ENCODE measurements at regions not wholly inside any gene's neighbourhood (a gene's known extent, or its start where the extent isn't known, plus 50 kb on each side); places are given as distances from the start of the nearest gene placed in this dataset.

DNA sequence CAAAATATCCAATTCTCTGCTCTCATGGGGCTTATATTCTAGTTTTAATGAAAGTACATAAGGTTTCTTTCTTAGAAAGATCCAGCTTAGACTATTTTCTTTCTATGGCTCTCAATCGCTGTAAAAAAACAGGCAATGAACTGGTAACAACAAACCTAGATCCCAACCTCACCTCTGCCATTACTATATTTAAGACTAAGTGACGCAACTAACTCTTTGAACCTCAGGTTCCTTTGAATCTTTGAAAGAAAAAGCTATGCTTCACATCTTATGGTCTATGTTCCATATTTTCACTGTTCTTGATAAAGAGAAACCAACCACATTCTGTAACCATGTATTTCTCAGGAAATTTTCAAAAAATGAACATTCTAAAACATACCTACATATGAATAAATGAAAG is 88.5 kb downstream of the ELAPOR2 start:
- DNase-seq = no peak

GRCh38 chr7:86970547-86970946 is 88.9 kb downstream of the ELAPOR2 start:
- DNase-seq = no peak

GRCh38 chr7:86969865-86970264 is 89.6 kb downstream of the ELAPOR2 start:
- DNase-seq = no peak

- DNase-seq = no peak
Observed at GRCh38 chr7:86968618-86969017, 90.8 kb downstream of the ELAPOR2 start.

DNA sequence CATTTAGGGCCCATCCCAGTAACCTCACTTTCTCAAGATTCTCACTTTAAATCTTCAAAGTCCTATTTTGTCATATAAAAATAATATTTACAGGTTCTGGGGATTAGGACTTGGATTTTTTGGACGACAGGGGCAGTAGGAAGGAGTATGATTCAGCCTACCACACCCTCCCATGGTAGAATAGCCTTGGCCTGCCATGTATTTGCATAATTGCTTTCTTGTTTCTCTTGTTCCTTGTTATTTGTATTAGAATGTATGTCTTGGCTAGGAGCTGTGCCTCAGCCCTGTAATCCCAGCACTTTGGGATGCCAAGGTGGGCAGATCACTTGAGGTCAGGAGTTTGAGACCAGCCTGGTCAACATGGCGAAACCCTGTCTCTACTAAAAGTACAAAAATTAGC is 92.5 kb downstream of the ELAPOR2 start:
- no peak for DNase-seq

GRCh38 chr7:86965727-86966120 is 93.7 kb downstream of the ELAPOR2 start:
- no peak for DNase-seq

DNA sequence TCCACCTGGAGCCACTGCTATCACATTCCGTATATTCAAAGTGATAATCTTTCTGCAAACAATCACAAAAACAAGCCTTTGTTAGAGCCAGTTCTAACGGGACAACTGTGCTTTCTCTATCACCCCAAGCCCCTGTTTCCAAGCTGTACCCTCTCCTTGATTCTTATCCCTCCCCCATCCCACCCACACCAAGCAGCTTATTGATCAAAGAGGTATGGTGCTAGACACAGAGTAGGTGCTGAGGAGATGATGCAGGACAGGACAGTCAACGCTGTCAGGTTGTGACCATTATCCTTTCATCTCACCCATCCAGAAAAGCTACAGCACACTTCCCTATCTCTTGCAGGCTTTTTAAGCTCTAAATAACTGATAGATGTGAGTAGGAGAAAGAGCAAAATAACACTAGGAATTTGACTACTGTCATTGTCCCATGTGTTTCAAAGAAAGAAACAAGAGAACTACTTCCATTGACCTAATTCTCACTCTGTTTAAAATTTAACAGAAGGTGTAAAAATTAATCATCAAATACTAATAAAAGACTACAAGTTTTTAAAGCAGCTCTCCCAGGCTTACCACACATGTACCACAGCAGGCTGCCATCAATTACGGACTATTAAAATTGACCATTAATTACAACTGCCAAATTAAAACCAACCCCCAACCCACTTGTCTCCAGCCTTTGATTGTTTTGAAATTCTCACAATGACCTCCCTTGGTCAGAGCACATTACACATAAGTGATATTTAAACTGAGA is 94.3 kb downstream of the ELAPOR2 start:
- DNase-seq = no peak

GRCh38 chr7:86963599-86964230 is 95.7 kb downstream of the ELAPOR2 start:
- DNase-seq = no peak

DNA sequence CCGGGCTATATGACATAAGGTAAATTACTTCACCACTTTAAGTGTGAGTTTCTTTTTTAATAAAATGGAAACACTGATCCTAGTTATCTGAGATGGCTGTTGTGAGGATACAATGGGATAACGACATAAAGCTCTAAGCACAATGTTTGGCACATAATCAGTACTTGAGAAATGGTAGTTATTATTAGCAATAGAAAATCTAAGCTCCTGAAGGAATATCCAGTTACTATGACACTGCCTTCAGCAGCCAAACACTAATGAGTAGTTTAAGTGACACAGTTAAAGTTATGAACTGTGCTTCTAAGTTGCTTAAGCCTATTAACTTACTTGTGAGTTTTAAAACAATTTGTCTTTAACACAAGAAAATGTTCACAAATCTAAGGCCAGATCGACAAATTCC is 96.8 kb downstream of the ELAPOR2 start:
- no peak for DNase-seq

- no peak for DNase-seq
Observed at GRCh38 chr7:86961686-86962085, 97.8 kb downstream of the ELAPOR2 start.

DNA sequence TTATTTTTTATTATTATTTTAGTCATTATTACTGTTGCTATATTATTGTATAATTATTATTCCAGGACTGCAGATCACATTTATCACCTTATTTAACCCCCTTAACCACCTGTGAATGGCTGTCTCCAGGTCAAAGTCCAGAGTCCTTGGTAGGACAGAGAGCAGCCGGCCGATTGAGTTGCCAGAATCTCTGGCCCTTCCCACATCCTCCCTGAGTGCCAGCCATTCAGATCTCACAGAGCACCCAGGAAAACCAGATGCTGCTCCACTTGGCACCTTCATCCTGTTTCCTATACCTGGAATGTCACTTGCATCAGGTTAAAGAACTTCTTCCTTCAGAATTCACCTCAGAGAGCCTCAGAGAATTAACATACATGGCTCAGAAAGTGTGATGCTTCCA is 101.1 kb downstream of the ELAPOR2 start:
- DNase-seq = no peak

DNA sequence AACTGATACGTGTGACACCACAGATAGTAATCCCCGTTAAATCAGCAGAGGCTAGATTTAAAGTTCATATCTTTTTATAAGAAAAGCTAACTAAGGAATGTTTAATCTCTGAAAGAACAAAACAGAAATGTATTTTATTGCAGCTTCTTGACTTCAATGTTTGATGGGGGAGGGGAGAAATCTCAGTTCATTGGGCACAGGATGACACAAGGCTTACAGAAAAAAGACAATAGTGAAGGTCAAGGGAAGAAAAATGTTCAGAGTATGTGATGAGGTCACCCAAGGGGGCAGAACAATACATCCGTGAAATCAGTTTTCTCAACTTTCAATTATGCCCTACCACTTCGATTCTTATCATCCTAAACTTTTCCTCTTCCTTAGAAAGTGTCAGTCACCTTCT is 102.9 kb downstream of the ELAPOR2 start:
- DNase-seq = no peak

DNA sequence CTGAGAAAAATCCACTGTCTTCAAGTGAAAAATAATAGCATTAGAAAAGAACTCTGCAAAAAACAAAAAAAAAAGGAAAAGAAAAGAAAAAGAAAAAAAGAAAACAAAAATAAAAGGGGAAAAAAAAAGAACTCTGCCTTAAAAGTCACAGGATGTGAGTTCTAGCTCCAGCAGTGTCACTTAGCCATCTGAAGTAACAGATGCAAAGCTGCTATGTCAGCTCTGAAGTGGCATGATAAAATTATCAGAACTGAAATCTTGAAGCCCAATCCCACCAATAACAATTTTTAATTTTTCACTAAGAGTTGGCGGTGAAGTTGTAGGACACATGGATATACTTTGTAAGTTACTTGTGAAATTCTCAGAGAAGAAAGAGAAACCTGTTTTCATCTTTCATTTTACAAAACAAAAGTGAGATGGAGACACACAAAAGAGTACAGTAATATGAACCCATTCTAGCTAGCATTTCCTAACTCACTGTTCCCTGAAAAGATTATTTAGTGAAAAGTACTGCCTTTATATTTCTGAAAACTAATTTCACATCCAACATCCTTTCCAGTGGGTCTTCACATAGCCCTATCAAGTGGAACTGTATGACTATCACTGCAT is 103.5 kb downstream of the ELAPOR2 start:
- no peak for DNase-seq

GRCh38 chr7:86954971-86955370 is 104.5 kb downstream of the ELAPOR2 start:
- no peak for DNase-seq

GRCh38 chr7:86953653-86954336 is 105.7 kb downstream of the ELAPOR2 start:
- no peak for DNase-seq

DNA sequence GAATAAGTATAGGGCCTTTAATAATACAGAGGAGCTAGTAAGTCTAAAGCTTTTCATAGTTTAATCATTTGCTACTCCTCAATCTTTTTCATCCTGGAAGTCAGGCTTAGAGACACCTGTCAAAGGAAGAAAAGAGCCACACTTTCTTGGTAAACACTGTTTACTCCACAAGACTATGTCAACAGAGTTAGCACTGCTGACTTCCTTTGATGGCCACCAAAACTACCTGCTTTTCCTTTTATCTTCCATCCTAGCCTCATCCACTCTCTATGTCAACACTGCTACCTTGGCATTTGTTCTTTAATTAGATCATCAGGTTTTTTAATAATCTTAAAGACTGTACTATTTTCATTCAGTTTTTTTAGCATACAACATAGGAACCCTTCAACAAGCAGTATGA is 106.2 kb downstream of the ELAPOR2 start:
- DNase-seq = no peak

- DNase-seq = no peak
Observed at GRCh38 chr7:86951895-86952294, 107.6 kb downstream of the ELAPOR2 start.

- DNase-seq = no peak
Observed at GRCh38 chr7:86950944-86951343, 108.5 kb downstream of the ELAPOR2 start.

DNA sequence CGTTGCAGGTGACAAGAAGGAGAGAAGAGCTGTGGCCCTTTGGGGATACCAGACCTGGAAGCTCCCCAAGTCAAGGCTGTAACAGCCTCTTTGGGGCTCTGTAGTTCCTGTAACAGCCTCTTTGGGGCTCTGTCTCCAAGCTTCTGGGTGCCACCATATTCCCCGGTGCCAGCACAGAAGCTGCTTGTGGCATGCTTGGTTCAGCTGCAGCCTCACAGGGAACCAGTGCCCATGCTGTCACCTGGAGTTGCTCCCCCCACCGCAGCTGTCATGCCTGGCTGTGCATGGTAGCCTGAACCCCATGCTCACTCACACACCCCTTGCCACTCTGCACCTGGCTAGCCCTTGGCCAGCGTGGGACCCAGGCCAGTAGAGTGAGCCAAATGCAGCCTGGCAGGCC is 109.1 kb downstream of the ELAPOR2 start:
- no peak for DNase-seq

- no peak for DNase-seq
Observed at GRCh38 chr7:86949779-86950260, 109.6 kb downstream of the ELAPOR2 start.

DNA sequence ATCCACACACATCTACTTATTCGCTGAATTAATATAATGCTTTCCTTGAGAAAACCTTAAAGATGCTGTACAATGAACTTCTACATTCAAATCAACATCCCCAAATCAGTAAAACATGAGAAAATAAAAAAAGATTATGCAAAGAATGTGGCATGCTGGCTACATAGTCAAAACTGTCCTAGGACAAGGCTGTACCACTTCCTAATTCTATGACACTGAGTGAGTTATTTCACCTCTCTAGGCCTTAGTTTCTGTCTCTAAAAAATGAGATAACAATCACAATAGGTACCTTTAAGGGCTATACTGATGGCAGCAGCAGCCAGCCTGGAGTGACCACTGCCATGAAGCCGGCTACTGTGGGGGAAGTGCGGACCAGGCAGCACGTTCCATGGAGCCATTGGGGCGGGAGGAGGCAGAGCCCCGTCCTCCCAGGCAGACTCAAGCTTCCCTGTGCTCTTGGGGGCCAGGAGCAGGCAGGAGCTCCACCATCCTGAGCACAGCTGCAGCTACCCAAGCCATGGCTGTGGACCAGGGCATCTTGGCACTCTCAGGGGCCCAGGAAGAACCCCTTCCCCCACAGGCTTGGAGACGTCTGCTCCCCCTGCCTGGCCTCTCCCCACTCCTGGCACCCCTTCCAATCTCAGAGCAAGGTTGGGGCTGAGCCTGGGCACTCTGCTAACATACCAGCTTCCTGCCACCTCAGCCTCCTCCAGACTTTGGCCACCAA is 110.2 kb downstream of the ELAPOR2 start:
- no peak for DNase-seq

- no peak for DNase-seq
Observed at GRCh38 chr7:86947929-86948328, 111.5 kb downstream of the ELAPOR2 start.

GRCh38 chr7:86943447-86943846 is 116.0 kb downstream of the ELAPOR2 start:
- no peak for DNase-seq

All from SW 1271 (cell line).